SK-N-SH treated with all-trans-retinoic acid at 6 μM for 48 hours (cell line): ENCODE measurements at regions not wholly inside any gene's neighbourhood (a gene's known extent, or its start where the extent isn't known, plus 50 kb on each side); places are given as distances from the start of the nearest gene placed in this dataset.

Experiments used
- ATAC-seq: fragments of 200-7000 bp; cut with Tn5 transposase; 3 replicates; pipeline ENCODE4 v1.9.1; 2020; ENCODE audit warnings: mild to moderate bottlenecking, moderate library complexity
- ARNTL ChIP-seq: fragments of 450-650 bp; formaldehyde crosslinking; IDR thresholded peaks from 2 replicates; pipeline ENCODE4 v1.5.0; 2020; ENCODE audit warnings: low read depth, mild to moderate bottlenecking, moderate library complexity, borderline replicate concordance
- BACH2 ChIP-seq: fragments of 250-450 bp; sonication (Bioruptor Pico); IDR thresholded peaks from 2 replicates; pipeline ENCODE4 v1.9.0; 2021; ENCODE audit warnings: mild to moderate bottlenecking, borderline replicate concordance
- CREB5 ChIP-seq: fragments of 250-450 bp; sonication (Bioruptor Pico); IDR thresholded peaks from 2 replicates; pipeline ENCODE4 v1.5.1; 2020; ENCODE audit warnings: low read depth, mild to moderate bottlenecking, moderate library complexity
- ESRRG ChIP-seq: fragments of 250-450 bp; sonication (Bioruptor Pico); IDR thresholded peaks from 2 replicates; pipeline ENCODE4 v1.6.1; 2021; ENCODE audit warnings: mild to moderate bottlenecking
- GLIS3 ChIP-seq: fragments of 250-450 bp; sonication (Bioruptor Pico); IDR thresholded peaks from 2 replicates; pipeline ENCODE4 v1.5.0; 2020; ENCODE audit warnings: mild to moderate bottlenecking, moderate library complexity
- ISL1 ChIP-seq: fragments of 250-450 bp; sonication (Bioruptor Pico); IDR thresholded peaks from 2 replicates; pipeline ENCODE4 v2.1.2; 2022; ENCODE audit warnings: mild to moderate bottlenecking, moderate library complexity
- PATZ1 ChIP-seq: fragments of 250-450 bp; sonication (Bioruptor Pico); IDR thresholded peaks from 2 replicates; pipeline ENCODE4 v1.8.0; 2020; ENCODE audit warnings: mild to moderate bottlenecking, moderate library complexity, borderline replicate concordance
- POU6F1 ChIP-seq: fragments of 250-450 bp; sonication (Bioruptor Pico); IDR thresholded peaks from 2 replicates; pipeline ENCODE4 v1.8.0; 2021; ENCODE audit warnings: low read depth, mild to moderate bottlenecking, moderate library complexity, borderline replicate concordance
- PPARA ChIP-seq: fragments of 250-450 bp; sonication (Bioruptor Pico); IDR thresholded peaks from 2 replicates; pipeline ENCODE4 v1.5.0; 2020; ENCODE audit warnings: mild to moderate bottlenecking, borderline replicate concordance
- RARB ChIP-seq: fragments of 250-450 bp; sonication (Bioruptor Pico); IDR thresholded peaks from 2 replicates; pipeline ENCODE4 v1.8.0; 2021; ENCODE audit warnings: mild to moderate bottlenecking, moderate library complexity
- SNAI2 ChIP-seq: fragments of 250-450 bp; sonication (Bioruptor Pico); IDR thresholded peaks from 2 replicates; pipeline ENCODE4 v1.5.0; 2020; ENCODE audit warnings: mild to moderate bottlenecking, moderate library complexity
- TCF4 ChIP-seq: fragments of 250-450 bp; sonication (Bioruptor Pico); IDR thresholded peaks from 2 replicates; pipeline ENCODE4 v1.8.0; 2021; ENCODE audit warnings: mild to moderate bottlenecking, moderate library complexity, borderline replicate concordance
- TOX ChIP-seq: fragments of 250-450 bp; sonication (Bioruptor Pico); IDR thresholded peaks from 2 replicates; pipeline ENCODE4 v1.8.0; 2021; ENCODE audit warnings: mild to moderate bottlenecking, moderate library complexity, borderline replicate concordance
- TSHZ2 ChIP-seq: fragments of 250-450 bp; sonication (Bioruptor Pico); IDR thresholded peaks from 2 replicates; pipeline ENCODE4 v1.5.0; 2020; ENCODE audit warnings: mild to moderate bottlenecking, moderate library complexity
- ZC3H10 ChIP-seq: fragments of 250-450 bp; sonication (Bioruptor Pico); IDR thresholded peaks from 2 replicates; pipeline ENCODE4 v1.5.1; 2021; ENCODE audit warnings: mild to moderate bottlenecking, moderate library complexity
- ZFP3 ChIP-seq: fragments of 250-450 bp; sonication (Bioruptor Pico); IDR thresholded peaks from 2 replicates; pipeline ENCODE4 v1.5.0; 2020; ENCODE audit warnings: mild to moderate bottlenecking, moderate library complexity
- ZFP30 ChIP-seq: fragments of 450-650 bp; formaldehyde crosslinking; IDR thresholded peaks from 2 replicates; pipeline ENCODE4 v1.5.0; 2022; ENCODE audit warnings: mild to moderate bottlenecking, moderate library complexity
- ZNF565 ChIP-seq: fragments of 450-650 bp; formaldehyde crosslinking; conservative IDR thresholded peaks from 2 replicates; pipeline ENCODE4 v1.5.0; 2020; ENCODE audit warnings: low read depth, mild to moderate bottlenecking, moderate library complexity
- ZNF70 ChIP-seq: fragments of 450-650 bp; formaldehyde crosslinking; IDR thresholded peaks from 2 replicates; pipeline ENCODE4 v1.5.0; 2020; ENCODE audit warnings: mild to moderate bottlenecking, moderate library complexity
- ZNF8 ChIP-seq: fragments of 450-650 bp; formaldehyde crosslinking; IDR thresholded peaks from 2 replicates; pipeline ENCODE4 v1.5.0; 2020; ENCODE audit warnings: mild to moderate bottlenecking, moderate library complexity
- TF ChIP-seq, protein P1 (sequence below): fragments of 250-450 bp; sonication (Bioruptor Pico); IDR thresholded peaks from 2 replicates; pipeline ENCODE4 v1.5.1; 2021; ENCODE audit warnings: mild to moderate bottlenecking, moderate library complexity

DNA sequence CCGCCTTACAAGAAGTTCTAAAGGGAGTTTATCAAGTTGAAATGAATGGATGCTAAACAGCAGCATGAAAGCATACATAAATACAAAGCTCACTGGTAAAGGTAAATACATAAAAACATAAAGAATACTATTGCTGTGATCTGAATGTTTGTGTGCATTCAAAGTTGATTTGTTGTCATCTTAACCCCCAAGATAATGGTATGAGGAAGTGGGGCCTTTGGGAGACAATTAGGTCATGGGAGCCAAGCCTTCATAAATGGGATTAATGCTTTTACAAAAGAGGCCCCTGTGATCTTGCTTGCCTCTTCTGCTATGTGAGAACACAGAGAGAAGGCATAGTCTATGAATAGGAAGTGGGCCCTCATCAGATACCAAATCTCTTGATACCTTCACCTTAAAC is 209.0 kb upstream of the SAMSN1 start:
- ATAC-seq, result no peak
- TF ChIP-seq ZNF8 (CRISPR knock-in tag), result no peak
- no peak for TF ChIP-seq PATZ1 (CRISPR knock-in tag)
- TF ChIP-seq SNAI2, result no peak
- TF ChIP-seq TOX, result no peak
- no peak for TF ChIP-seq RARB (CRISPR knock-in tag)
- TF ChIP-seq CREB5 (CRISPR knock-in tag), result no peak

DNA sequence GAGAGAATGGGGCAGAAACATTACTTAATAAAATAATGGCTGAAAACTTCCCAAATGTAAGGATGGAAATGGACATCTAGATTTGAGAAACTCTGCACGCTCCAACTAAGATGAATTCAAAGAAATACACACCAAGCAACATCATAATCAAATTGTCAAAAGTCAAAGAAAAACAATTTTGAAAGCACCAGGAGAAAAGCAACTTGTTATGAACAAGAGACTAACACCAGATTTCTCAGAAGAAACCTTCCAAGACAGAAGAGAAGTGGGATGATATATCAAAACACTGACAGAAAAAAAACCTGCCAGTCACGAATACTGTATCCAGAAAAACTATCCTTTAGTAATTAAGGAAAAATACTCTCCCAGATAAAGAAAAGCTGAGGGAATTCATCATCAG is 208.6 kb upstream of the SAMSN1 start:
- ATAC-seq, result no peak

More for the DNA sequence above, 208.6 kb upstream of the SAMSN1 start:
- TF ChIP-seq ISL1 (CRISPR knock-in tag) (no peak), POU6F1 (CRISPR knock-in tag) (no peak), ZFP30 (CRISPR knock-in tag) (no peak), ZNF8 (CRISPR knock-in tag) (no peak), TOX (no peak), ZNF70 (no peak), ZNF565 (no peak), CREB5 (CRISPR knock-in tag) (no peak), ARNTL (CRISPR knock-in tag) (no peak), TSHZ2 (CRISPR knock-in tag) (no peak), ZFP3 (CRISPR knock-in tag) (no peak), GLIS3 (CRISPR knock-in tag) (no peak), ESRRG (CRISPR knock-in tag) (no peak), PPARA (CRISPR knock-in tag) (no peak), RARB (CRISPR knock-in tag) (no peak), TCF4 (CRISPR knock-in tag) (no peak), PATZ1 (CRISPR knock-in tag) (no peak), ZC3H10 (CRISPR knock-in tag) (no peak), BACH2 (CRISPR knock-in tag) (no peak)
- TF ChIP-seq, protein P1, sequence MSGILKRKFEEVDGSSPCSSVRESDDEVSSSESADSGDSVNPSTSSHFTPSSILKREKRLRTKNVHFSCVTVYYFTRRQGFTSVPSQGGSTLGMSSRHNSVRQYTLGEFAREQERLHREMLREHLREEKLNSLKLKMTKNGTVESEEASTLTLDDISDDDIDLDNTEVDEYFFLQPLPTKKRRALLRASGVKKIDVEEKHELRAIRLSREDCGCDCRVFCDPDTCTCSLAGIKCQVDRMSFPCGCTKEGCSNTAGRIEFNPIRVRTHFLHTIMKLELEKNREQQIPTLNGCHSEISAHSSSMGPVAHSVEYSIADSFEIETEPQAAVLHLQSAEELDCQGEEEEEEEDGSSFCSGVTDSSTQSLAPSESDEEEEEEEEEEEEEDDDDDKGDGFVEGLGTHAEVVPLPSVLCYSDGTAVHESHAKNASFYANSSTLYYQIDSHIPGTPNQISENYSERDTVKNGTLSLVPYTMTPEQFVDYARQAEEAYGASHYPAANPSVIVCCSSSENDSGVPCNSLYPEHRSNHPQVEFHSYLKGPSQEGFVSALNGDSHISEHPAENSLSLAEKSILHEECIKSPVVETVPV (CRISPR knock-in tag), result no peak
